Thymus (tissue), 11 donors: ENCODE measurements at regions not wholly inside any gene's neighbourhood (a gene's known extent, or its start where the extent isn't known, plus 50 kb on each side); places are given as distances from the start of the nearest gene placed in this dataset.

Experiments used
- DNase-seq, 9 donors: peaks; one replicate each; pipeline ENCODE4 v3.0.0-alpha.2; 2013; ENCODE audit warnings: low spot score in 9 of 9, low read depth in 6 of 9, missing footprints in 1 of 9
- H3K27ac ChIP-seq, 2 donors: one replicate each; pipeline ENCODE4 v1.5.1; 2013; ENCODE audit warnings: control low read depth in 1 of 2, low read depth in 1 of 2, low read length in 1 of 2, mild to moderate bottlenecking in 1 of 2, moderate library complexity in 1 of 2
- H3K27me3 ChIP-seq, 2 donors: one replicate each; pipeline ENCODE4 v1.5.1; 2013; ENCODE audit warnings: low read length in 1 of 2; ENCODE audit not compliant: control insufficient read depth in 2 of 2, insufficient read depth in 1 of 2
- H3K36me3 ChIP-seq, 2 donors: one replicate each; pipeline ENCODE4 v1.5.1; 2013; ENCODE audit warnings: low read length in 1 of 2, mild to moderate bottlenecking in 1 of 2, moderate library complexity in 1 of 2; ENCODE audit not compliant: control insufficient read depth in 2 of 2, insufficient read depth in 2 of 2
- H3K4me1 ChIP-seq, 2 donors: one replicate each; pipeline ENCODE4 v1.5.1; 2013; ENCODE audit warnings: low read length in 2 of 2; ENCODE audit not compliant: control insufficient read depth in 2 of 2, insufficient read depth in 2 of 2
- H3K4me3 ChIP-seq, 2 donors: one replicate each; pipeline ENCODE4 v1.5.1; 2013; ENCODE audit warnings: low read length in 2 of 2, control low read depth in 1 of 2, mild to moderate bottlenecking in 1 of 2
- H3K9me3 ChIP-seq, 2 donors: one replicate each; pipeline ENCODE4 v1.5.1; 2013; ENCODE audit warnings: low read length in 1 of 2, mild to moderate bottlenecking in 1 of 2; ENCODE audit not compliant: control insufficient read depth in 2 of 2, insufficient read depth in 1 of 2
- WGBS: extraction: QIAGEN DNeasy Blood & Tissue Kit; methylation state at CpG from one replicate; pipeline ENCODE4 v1.1.7; 2013; 5-methylcytosine and 5-hydroxymethylcytosine counted together
- donor health status: healthy.

- peaks cover 7 to 11% of the 10 kb centered on the region in 2 donors for H3K27me3 ChIP-seq
- 72% methylated on average over 8 of the region's 8 CpGs for WGBS
Observed at GRCh38 chr12:115456946-115457689, 773.1 kb upstream of the TBX3 start.

GRCh38 chr12:115455268-115455681 is 771.3 kb upstream of the TBX3 start:
- Histone ChIP-seq H3K4me3 (no peak overlapping the region), H3K9me3 (no peaks in the 10 kb centered on the region), H3K27ac (no peak overlapping the region), H3K27me3 (peaks cover 7 to 25% of the 10 kb centered on the region in 2 donors), H3K36me3 (no peaks in the 10 kb centered on the region), H3K4me1 (peaks cover 0 to 4% of the 10 kb centered on the region in 2 donors)
- DNase-seq = no peak
- WGBS = 93% methylated on average over 8 of the region's 8 CpGs

More at GRCh38 chr12:115456946-115457689, 773.1 kb upstream of the TBX3 start:
- peaks cover 0 to 4% of the 10 kb centered on the region in 2 donors for H3K4me1 ChIP-seq
- H3K27ac ChIP-seq = no peak overlapping the region
- no peaks in the 10 kb centered on the region for H3K9me3 ChIP-seq
- H3K4me3 ChIP-seq = no peak overlapping the region
- H3K36me3 ChIP-seq = no peaks in the 10 kb centered on the region
- DNase-seq = peak in 1 of 9 donors; percentile 10

GRCh38 chr12:115452751-115453281 is 768.8 kb upstream of the TBX3 start:
- Histone ChIP-seq H3K9me3 (no peaks in the 10 kb centered on the region), H3K4me1 (peaks cover 0 to 4% of the 10 kb centered on the region in 2 donors), H3K27me3 (peaks cover 11 to 34% of the 10 kb centered on the region in 2 donors), H3K36me3 (no peaks in the 10 kb centered on the region), H3K4me3 (no peak overlapping the region), H3K27ac (no peak overlapping the region)
- DNase-seq = no peak
- WGBS = 95% methylated on average over 10 of the region's 10 CpGs

- 4% methylated on average over 83 of the region's 83 CpGs for WGBS
- Histone ChIP-seq H3K4me1 (peaks cover 0 to 4% of the 10 kb centered on the region in 2 donors), H3K27ac (no peak overlapping the region), H3K4me3 (peak overlapping the region in 1 of 2 donors; percentile 35), H3K36me3 (no peaks in the 10 kb centered on the region), H3K27me3 (peaks cover 11 to 34% of the 10 kb centered on the region in 2 donors), H3K9me3 (no peaks in the 10 kb centered on the region)
- peak in 7 of 9 donors; percentile 32 to 71 (median 50) for DNase-seq
Observed at GRCh38 chr12:115451780-115452736, 768.1 kb upstream of the TBX3 start.

GRCh38 chr12:115451151-115451779 is 767.3 kb upstream of the TBX3 start:
- peak in 1 of 9 donors; percentile 9 for DNase-seq
- no peak overlapping the region for H3K4me3 ChIP-seq
- peaks cover 11 to 34% of the 10 kb centered on the region in 2 donors for H3K27me3 ChIP-seq
- peaks cover 0 to 4% of the 10 kb centered on the region in 2 donors for H3K4me1 ChIP-seq
- H3K9me3 ChIP-seq = no peaks in the 10 kb centered on the region
- 53% methylated on average over 12 of the region's 12 CpGs for WGBS
- no peaks in the 10 kb centered on the region for H3K36me3 ChIP-seq
- no peak overlapping the region for H3K27ac ChIP-seq

GRCh38 chr12:115450710-115451109 is 766.7 kb upstream of the TBX3 start:
- no peak for DNase-seq
- Histone ChIP-seq H3K36me3 (no peaks in the 10 kb centered on the region), H3K27me3 (peaks cover 11 to 34% of the 10 kb centered on the region in 2 donors), H3K4me3 (no peak overlapping the region), H3K4me1 (peaks cover 0 to 4% of the 10 kb centered on the region in 2 donors), H3K9me3 (no peaks in the 10 kb centered on the region), H3K27ac (no peak overlapping the region)
- 96% methylated on average over 8 of the region's 8 CpGs for WGBS

GRCh38 chr12:115450017-115450416 is 766.0 kb upstream of the TBX3 start:
- DNase-seq = no peak
- WGBS = 97% methylated on average over 3 of the region's 3 CpGs

GRCh38 chr12:115449526-115449925 is 765.6 kb upstream of the TBX3 start:
- H3K9me3 ChIP-seq = no peaks in the 10 kb centered on the region
- no peak overlapping the region for H3K4me3 ChIP-seq

More at GRCh38 chr12:115450017-115450416, 766.0 kb upstream of the TBX3 start:
- Histone ChIP-seq H3K27ac (no peak overlapping the region), H3K36me3 (no peaks in the 10 kb centered on the region), H3K27me3 (peaks cover 11 to 34% of the 10 kb centered on the region in 2 donors), H3K4me1 (peaks cover 0 to 4% of the 10 kb centered on the region in 2 donors), H3K4me3 (no peak overlapping the region), H3K9me3 (no peaks in the 10 kb centered on the region)

More at GRCh38 chr12:115449526-115449925, 765.6 kb upstream of the TBX3 start:
- Histone ChIP-seq H3K27ac (no peak overlapping the region), H3K4me1 (peaks cover 0 to 4% of the 10 kb centered on the region in 2 donors), H3K36me3 (no peaks in the 10 kb centered on the region), H3K27me3 (peaks cover 11 to 34% of the 10 kb centered on the region in 2 donors)
- DNase-seq = no peak
- 92% methylated on average over 5 of the region's 5 CpGs for WGBS
